K562 (cell line): ENCODE measurements at regions not wholly inside any gene's neighbourhood (a gene's known extent, or its start where the extent isn't known, plus 50 kb on each side); places are given as distances from the start of the nearest gene placed in this dataset.

Source experiments
- CEBPB ChIP-seq: fragments of 450-650 bp; IDR thresholded peaks from 2 replicates; pipeline ENCODE4 v1.6.1; 2016; ENCODE audit warnings: missing genetic modification characterization, missing compliant biosample characterization
- FOS ChIP-seq: IDR thresholded peaks from 3 replicates; pipeline ENCODE4 v1.6.1; 2011; ENCODE audit not compliant: insufficient read length; ENCODE audit errors: extremely low read depth
- MYC ChIP-seq, 2 experiments: fragments of 250-450 bp in 1 of 2; sonication (Bioruptor Pico) in 1 of 2; IDR thresholded peaks; 2 replicates each; pipeline versions ENCODE4 v1.5.1 to v1.6.1; 2012 to 2021; ENCODE audit warnings: low read depth in 2 of 2, borderline replicate concordance in 1 of 2, improper control_type of control experiment in 1 of 2, low read length in 1 of 2, mild to moderate bottlenecking in 1 of 2, moderate library complexity in 1 of 2
- TF ChIP-seq, protein P1 (sequence below), 2 experiments: fragments of 450-650 bp in 1 of 2; sonication (generic) in 1 of 2; formaldehyde crosslinking in 1 of 2; IDR thresholded peaks in 1 of 2; conservative IDR thresholded peaks in 1 of 2; 2 replicates each; pipeline versions ENCODE4 v1.6.1 to v1.8.1; 2016 to 2023; ENCODE audit warnings: mild to moderate bottlenecking in 2 of 2, moderate library complexity in 2 of 2, inconsistent platforms in 1 of 2, missing genetic modification reagents in 1 of 2

DNA sequence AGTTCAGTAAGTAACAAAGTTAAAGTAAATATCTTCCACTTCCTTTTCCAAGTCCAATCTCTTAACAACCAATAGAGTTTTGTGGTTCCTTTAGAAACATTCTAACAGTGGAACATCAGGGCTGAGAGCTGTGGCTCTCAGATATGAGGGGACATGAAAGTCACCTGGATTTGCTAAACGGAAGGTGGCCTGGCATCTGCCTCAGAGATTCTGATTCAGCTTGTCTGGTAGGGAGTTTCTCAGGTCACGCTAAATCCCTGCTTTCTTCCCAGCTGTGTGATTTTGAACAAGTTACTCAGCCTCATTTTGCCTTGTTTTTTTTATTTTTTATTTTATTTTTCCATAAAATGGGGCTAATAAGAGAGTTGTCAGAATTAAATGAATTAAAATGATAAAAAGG is 411.0 kb upstream of the CDH11 start:
- TF ChIP-seq MYC (IDR thresholded peaks at IDR 0.05; ENCODE audit: low read depth, low read length) (no peak), MYC (CRISPR knock-in tag; IDR thresholded peaks at IDR 0.05; ENCODE audit: borderline replicate concordance, low read depth) (no peak), FOS (no peak), CEBPB (tag) (no peak)
- TF ChIP-seq, protein P1, sequence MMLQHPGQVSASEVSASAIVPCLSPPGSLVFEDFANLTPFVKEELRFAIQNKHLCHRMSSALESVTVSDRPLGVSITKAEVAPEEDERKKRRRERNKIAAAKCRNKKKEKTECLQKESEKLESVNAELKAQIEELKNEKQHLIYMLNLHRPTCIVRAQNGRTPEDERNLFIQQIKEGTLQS (IDR thresholded peaks at IDR 0.05) = no peak
- TF ChIP-seq, protein P1 (CRISPR knock-in tag; conservative IDR thresholded peaks at IDR 0.05) = no peak
